Right ventricle myocardium inferior (tissue), 1 donor: ENCODE measurements at regions not wholly inside any gene's neighbourhood (a gene's known extent, or its start where the extent isn't known, plus 50 kb on each side); places are given as distances from the start of the nearest gene placed in this dataset.
A peak's percentile ranks its signal among the peaks of the same experiment; 100 is the strongest.
"Not testable (repeated sequence)": the region's sequence is repeated elsewhere in the genome, so short reads cannot be mapped to it uniquely, and the experiment has no call there.

ENCODE experiments used
- ATAC-seq: fragments of 200-7000 bp; cut with Tn5 transposase; one replicate; pipeline ENCODE4 v1.9.1; 2020; ENCODE audit warnings: mild to moderate bottlenecking, moderate library complexity
- DNase-seq: peaks from one replicate; pipeline ENCODE4 v3.0.0; 2021; ENCODE audit errors: missing footprints
- intact Hi-C: fragments of 100-400 bp; cut with DNase I; formaldehyde crosslinking; loops from one replicate; pipeline ENCODE4 v1.11.0; 2022
- donor health status: DM: no; HTN: yes; CAD: no; lungs with severe emphysema.

GRCh38 chr2:43004879-43005244 lies 212.5 kb upstream of the HAAO start:
- no peak for ATAC-seq
- intact Hi-C loops, result no loop called here
- DNase-seq, result no peak

- DNase-seq, intact Hi-C loops, ATAC-seq: not testable (repeated sequence)
Observed at GRCh38 chr2:43004126-43004865, 211.9 kb upstream of the HAAO start.

- intact Hi-C loops, result no loop called here
- DNase-seq, result no peak
- no peak for ATAC-seq
Observed at GRCh38 chr2:43003702-43004101, 211.3 kb upstream of the HAAO start.

- ATAC-seq, result no peak
- intact Hi-C loops, result no loop called here
- no peak for DNase-seq
Observed at GRCh38 chr2:43001787-43002468, 209.5 kb upstream of the HAAO start.

- intact Hi-C loops, result no loop called here
- no peak for DNase-seq
- ATAC-seq, result no peak
Observed at GRCh38 chr2:43001055-43001378, 208.6 kb upstream of the HAAO start.

- ATAC-seq, result peak; percentile 20
- DNase-seq, result no peak
- intact Hi-C loops, result no loop called here
Observed at GRCh38 chr2:43000242-43001054, 208.1 kb upstream of the HAAO start.

- intact Hi-C loops, result no loop called here
- DNase-seq (no peak), ATAC-seq (no peak)
Observed at GRCh38 chr2:42999856-43000241, 207.5 kb upstream of the HAAO start.

- ATAC-seq (no peak), DNase-seq (no peak)
- intact Hi-C loops, result no loop called here
Observed at GRCh38 chr2:42999391-42999841, 207.0 kb upstream of the HAAO start.

GRCh38 chr2:42998721-42999120 lies 206.3 kb upstream of the HAAO start:
- intact Hi-C loops, result no loop called here
- ATAC-seq (no peak), DNase-seq (no peak)

- no peak for ATAC-seq
- DNase-seq, result no peak
- intact Hi-C loops, result no loop called here
Observed at GRCh38 chr2:42996528-42996927, 204.1 kb upstream of the HAAO start.

GRCh38 chr2:42995752-42996422 lies 203.5 kb upstream of the HAAO start:
- intact Hi-C loops, result no loop called here
- DNase-seq (no peak), ATAC-seq (no peak)

GRCh38 chr2:42989283-42990081 lies 197.1 kb upstream of the HAAO start:
- intact Hi-C loops, DNase-seq, ATAC-seq: not testable (repeated sequence)

GRCh38 chr2:42988055-42988454 lies 195.7 kb upstream of the HAAO start:
- intact Hi-C loops, DNase-seq, ATAC-seq: not testable (repeated sequence)

- ATAC-seq, result no peak
- intact Hi-C loops, result no loop called here
Observed at GRCh38 chr2:42987112-42987922, 194.9 kb upstream of the HAAO start.

GRCh38 chr2:42984617-42985016 lies 192.2 kb upstream of the HAAO start:
- no peak for ATAC-seq
- intact Hi-C loops, result loop anchor here (5.0 kb wide), 1 partner anchor 33 kb away; no protein-coding TSS in a partner anchor
- DNase-seq, result no peak

More at GRCh38 chr2:42987112-42987922, 194.9 kb upstream of the HAAO start:
- no peak for DNase-seq

- intact Hi-C loops, result loop anchor here (5.0 kb wide), 1 partner anchor 33 kb away; no protein-coding TSS in a partner anchor
- DNase-seq, result no peak
Observed at GRCh38 chr2:42984081-42984480, 191.7 kb upstream of the HAAO start.

GRCh38 chr2:42980764-42981416 lies 188.5 kb upstream of the HAAO start:
- ATAC-seq (no peak), DNase-seq (no peak)
- intact Hi-C loops, result loop anchor here (5.0 kb wide), 1 partner anchor 36 kb away; no protein-coding TSS in a partner anchor

More at GRCh38 chr2:42984081-42984480, 191.7 kb upstream of the HAAO start:
- no peak for ATAC-seq
